RWPE1 (cell line): ENCODE measurements at regions not wholly inside any gene's neighbourhood (a gene's known extent, or its start where the extent isn't known, plus 50 kb on each side); places are given as distances from the start of the nearest gene placed in this dataset.
"Not testable (repeated sequence)": the region's sequence is repeated elsewhere in the genome, so short reads cannot be mapped to it uniquely, and the experiment has no call there.

Experiments used
- CTCF ChIA-PET: fragments of 350-600 bp; sonication (Branson Sonifier 250); formaldehyde crosslinking; extraction: SDS; loops from one replicate; lab custom pipeline; 2021; lab: Yijun Ruan, JAX
- POLR2A ChIA-PET: fragments of 400-600 bp; formaldehyde crosslinking; extraction: SDS; loops from one replicate; lab custom pipeline; 2020; ENCODE audit warnings: antibody characterized with exemption; ENCODE audit not compliant: low non-redundant PET; lab: Yijun Ruan, JAX
- DNase-seq: peaks from one replicate; pipeline ENCODE4 v3.0.0; 2012; ENCODE audit warnings: low spot score
- H3K27ac ChIP-seq: fragments of 450-650 bp; 2 replicates; pipeline ENCODE4 v1.5.1; 2017
- TF ChIP-seq, protein P1 (sequence below): fragments of 450-650 bp; conservative IDR thresholded peaks from 2 replicates; pipeline ENCODE4 v1.5.1; 2017; ENCODE audit warnings: low read depth, mild to moderate bottlenecking

DNA sequence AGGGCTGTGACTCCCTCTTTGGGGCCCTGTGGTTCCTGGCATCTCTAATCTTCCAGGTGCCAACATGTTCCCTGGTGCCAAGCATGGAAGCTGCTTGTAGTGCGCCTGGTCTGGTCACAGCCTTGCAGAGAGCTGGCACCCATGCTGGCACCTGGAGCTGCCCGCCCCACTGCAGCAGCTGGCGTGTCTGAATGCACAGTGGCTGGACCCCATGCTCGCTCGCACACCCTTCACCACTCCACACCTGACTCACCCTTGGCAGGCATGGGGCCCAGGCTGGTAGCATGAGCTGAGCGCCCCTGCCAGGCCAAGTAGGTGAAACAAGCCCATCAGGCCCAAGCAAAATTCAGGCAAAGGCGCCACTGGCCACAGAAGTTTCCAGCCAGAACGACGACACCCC, 119.1 kb downstream of the DNAAF6 start:
- no peak for DNase-seq
- TF ChIP-seq, protein P1, sequence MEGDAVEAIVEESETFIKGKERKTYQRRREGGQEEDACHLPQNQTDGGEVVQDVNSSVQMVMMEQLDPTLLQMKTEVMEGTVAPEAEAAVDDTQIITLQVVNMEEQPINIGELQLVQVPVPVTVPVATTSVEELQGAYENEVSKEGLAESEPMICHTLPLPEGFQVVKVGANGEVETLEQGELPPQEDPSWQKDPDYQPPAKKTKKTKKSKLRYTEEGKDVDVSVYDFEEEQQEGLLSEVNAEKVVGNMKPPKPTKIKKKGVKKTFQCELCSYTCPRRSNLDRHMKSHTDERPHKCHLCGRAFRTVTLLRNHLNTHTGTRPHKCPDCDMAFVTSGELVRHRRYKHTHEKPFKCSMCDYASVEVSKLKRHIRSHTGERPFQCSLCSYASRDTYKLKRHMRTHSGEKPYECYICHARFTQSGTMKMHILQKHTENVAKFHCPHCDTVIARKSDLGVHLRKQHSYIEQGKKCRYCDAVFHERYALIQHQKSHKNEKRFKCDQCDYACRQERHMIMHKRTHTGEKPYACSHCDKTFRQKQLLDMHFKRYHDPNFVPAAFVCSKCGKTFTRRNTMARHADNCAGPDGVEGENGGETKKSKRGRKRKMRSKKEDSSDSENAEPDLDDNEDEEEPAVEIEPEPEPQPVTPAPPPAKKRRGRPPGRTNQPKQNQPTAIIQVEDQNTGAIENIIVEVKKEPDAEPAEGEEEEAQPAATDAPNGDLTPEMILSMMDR = no peak
- ChIA-PET POLR2A (no interaction called here), CTCF (interaction anchor here (1.0 kb wide), 1 partner anchor 300 kb away, joined by 3 read pairs; no protein-coding TSS in a partner anchor)
- no peak overlapping the region for H3K27ac ChIP-seq

DNA sequence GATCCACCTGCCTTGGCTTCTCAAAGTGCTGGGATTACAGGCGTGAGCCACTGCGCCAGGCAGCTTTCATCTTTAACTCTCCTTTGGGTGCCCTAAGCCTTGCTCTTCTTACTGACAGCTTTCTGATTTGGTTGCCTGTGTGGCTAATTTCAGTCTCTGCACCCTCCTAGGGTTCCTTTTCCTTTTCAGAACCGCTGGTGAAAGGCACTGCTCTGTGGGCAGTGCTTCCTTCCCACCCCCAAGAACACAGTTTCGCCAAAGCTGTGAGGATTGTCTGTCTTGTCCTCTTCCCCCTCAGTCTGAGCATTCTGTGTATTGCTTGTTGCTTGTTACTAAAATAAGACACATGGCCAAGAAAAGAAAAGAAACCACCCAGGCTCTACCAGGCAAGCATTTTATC, 101.4 kb upstream of the FRMPD3 start:
- ChIA-PET POLR2A (interaction anchor here (0.6 kb wide), 1 partner anchor 9 kb away, joined by 3 read pairs; no protein-coding TSS in a partner anchor), CTCF (interaction anchor here (0.7 kb wide), 1 partner anchor 214 kb away, joined by 3 read pairs; no protein-coding TSS in a partner anchor)
- H3K27ac ChIP-seq = no peak overlapping the region
- TF ChIP-seq, protein P1 = no peak
- DNase-seq = no peak

- DNase-seq = no peak
- ChIA-PET POLR2A (no interaction called here), CTCF (no interaction called here)
- TF ChIP-seq, protein P1 = no peak
- H3K27ac ChIP-seq = no peak overlapping the region
Observed at GRCh38 chrX:107348990-107349389, 100.5 kb upstream of the FRMPD3 start.

DNA sequence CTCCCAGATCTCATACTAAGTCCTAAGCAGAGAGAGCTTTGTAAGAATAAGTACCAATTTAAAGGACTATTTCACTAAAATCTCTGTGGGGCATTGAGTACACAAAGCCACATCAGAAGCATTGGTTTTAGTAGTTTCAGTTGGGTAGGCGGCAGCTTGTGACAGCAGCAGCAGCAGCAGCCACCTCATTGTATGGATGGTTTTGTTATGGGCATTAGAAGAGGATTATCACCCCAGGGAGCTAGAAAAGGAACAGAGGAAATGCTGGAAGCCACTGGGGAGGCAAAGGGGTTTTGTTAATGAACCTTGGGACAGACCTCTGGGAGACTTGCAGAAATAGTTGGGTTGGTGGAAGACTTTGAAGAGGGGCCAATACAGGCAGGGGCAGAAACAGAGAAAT, 93.9 kb upstream of the FRMPD3 start:
- no peak for DNase-seq
- ChIA-PET CTCF (interaction anchor here (0.5 kb wide), 1 partner anchor 458 kb away, joined by 3 read pairs; no protein-coding TSS in a partner anchor), POLR2A (no interaction called here)
- no peak overlapping the region for H3K27ac ChIP-seq
- TF ChIP-seq, protein P1 = no peak

GRCh38 chrX:107360788-107361360, 88.6 kb upstream of the FRMPD3 start:
- DNase-seq = no peak
- POLR2A ChIA-PET = no interaction called here
- TF ChIP-seq, protein P1 = no peak
- H3K27ac ChIP-seq = no peak overlapping the region
- CTCF ChIA-PET = interaction anchor here (0.6 kb wide), 1 partner anchor 406 kb away, joined by 3 read pairs; no protein-coding TSS in a partner anchor

- H3K27ac ChIP-seq, POLR2A ChIA-PET, DNase-seq, CTCF ChIA-PET: not testable (repeated sequence)
Observed at GRCh38 chrX:107370185-107370584, 79.3 kb upstream of the FRMPD3 start.

DNA sequence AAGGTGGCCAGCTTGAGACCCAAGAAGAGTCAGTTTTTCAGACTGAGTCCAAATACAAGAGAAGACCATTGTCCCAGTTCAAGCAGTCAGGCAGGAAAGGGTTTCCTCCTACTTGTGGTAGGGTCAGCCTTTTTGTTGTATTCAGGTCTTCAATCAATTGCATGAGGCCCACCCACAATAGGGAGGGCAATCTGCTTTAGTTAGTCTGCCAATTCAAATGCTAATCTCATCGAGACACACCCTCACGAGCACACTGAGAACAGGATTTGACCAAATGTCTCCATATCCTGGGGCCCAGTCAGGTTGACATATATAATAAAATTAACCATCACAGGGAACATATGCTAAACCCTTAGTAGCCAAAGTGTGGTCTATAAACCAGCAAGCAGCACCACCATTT, 75.3 kb upstream of the FRMPD3 start:
- ChIA-PET CTCF (no interaction called here), POLR2A (no interaction called here)
- no peak for DNase-seq
- TF ChIP-seq, protein P1 = no peak
- no peak overlapping the region for H3K27ac ChIP-seq
